ENCODE measurements at regions not wholly inside any gene's neighbourhood (a gene's known extent, or its start where the extent isn't known, plus 50 kb on each side); places are given as distances from the start of the nearest gene placed in this dataset.
A peak's percentile ranks its signal among the peaks of the same experiment; 100 is the strongest.
"Not testable (repeated sequence)": the region's sequence is repeated elsewhere in the genome, so short reads cannot be mapped to it uniquely, and the experiment has no call there.

GRCh38 chr5:155626592-155626991 lies 613.0 kb downstream of the KIF4B start:
- no peak for DNase-seq

DNA sequence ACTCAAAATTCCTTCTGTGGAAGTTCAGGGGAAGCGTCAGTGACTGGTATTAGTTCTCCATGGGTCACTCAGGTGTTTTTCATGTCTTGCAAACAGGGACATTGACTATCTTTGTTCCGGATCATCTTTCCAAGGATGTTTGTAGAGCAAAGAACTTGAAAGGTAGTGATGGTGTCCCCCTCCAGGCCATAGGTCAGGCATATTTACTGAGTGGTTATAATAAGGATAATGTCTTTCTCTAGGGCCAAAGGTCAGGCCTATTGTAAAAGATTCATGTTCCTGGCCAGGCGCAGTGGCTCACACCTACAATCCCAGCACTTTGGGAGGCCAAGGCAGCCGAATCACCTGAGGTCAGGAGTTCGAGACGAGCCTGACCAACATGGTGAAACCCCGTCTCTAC lies 614.8 kb downstream of the KIF4B start:
- no peak for DNase-seq

- no peak for DNase-seq
These were observed 616.0 kb downstream of the KIF4B start for GRCh38 chr5:155629597-155629996.

DNA sequence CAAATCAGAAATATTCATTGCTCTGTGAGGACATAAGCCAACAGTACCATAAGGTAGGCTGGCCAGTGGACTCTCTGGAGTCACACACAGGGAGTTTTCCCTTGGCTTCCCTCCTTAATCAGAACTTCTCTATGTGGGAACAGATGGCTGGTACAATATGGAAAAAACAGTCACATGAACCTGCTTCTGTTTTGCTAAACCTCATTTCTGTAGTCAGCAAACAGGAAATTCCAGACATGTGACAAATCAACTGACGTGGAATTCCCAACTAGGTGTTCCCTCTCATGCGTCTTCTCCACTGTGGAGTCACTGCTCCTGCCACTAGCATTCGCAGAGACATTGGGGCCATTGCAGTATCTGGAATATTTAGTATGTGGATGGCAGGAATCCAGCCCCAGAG lies 617.6 kb downstream of the KIF4B start:
- no peak for DNase-seq

DNA sequence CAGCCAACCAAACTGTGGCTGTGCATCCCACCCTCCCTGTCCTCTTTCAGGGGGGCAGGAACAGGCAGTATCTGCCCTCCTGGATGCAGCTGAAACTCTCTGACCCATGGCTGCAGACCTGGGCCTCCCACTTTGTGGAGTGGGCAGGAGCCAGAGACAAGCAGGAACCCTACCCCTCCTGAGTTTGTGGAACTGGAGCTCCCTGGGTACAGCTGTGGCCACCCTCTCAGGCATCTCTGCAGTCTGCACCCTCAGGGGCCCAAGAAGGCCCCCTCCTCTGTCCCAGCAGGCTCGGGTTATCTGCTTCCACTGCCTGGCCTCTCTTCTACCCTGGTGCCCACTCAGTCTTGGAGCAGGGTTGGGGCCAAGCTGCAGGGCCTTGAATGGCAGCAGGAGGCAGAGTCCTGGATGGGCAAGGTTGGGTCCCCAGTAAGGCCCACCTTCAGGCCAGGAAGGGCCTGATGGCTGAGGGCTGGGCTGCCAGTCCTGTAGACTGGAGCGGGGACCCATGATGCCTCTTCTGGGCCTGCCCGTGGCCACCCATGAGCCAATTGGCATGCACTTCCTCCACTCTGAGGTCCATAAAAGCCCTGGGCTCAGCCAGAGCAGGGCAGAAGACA lies 619.9 kb downstream of the KIF4B start:
- no peak for DNase-seq

DNA sequence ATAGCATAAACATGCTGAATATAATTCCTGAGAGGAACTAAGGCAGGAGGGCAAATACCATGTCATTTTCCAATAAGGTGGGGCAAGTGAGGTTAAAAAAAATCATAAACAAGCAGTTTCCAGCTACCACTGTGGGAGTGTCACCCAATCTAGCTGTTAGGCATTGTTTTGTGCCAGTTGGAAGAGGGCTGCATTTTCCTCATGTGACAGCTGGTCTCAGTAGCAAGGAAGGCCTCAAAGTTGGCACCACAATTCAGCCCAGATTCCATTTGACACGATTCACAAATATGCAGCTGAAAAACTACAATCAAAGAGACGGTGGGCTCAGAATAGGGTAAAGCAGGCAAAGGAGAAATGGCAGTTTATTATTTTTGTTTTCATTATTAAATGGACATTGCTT lies 636.1 kb downstream of the KIF4B start:
- DNase-seq = no peak

GRCh38 chr5:155655569-155655968 lies 642.0 kb downstream of the KIF4B start:
- no peak for DNase-seq

GRCh38 chr5:155661859-155662258 lies 648.3 kb downstream of the KIF4B start:
- DNase-seq = no peak

GRCh38 chr5:155665361-155665760 lies 651.8 kb downstream of the KIF4B start:
- DNase-seq = no peak

- DNase-seq = not testable (repeated sequence)
These were observed 655.0 kb upstream of the SGCD start for GRCh38 chr5:155672001-155672400.

- DNase-seq = no peak
These were observed 650.0 kb upstream of the SGCD start for GRCh38 chr5:155676967-155677366.

GRCh38 chr5:155678371-155678770 lies 648.6 kb upstream of the SGCD start:
- no peak for DNase-seq

- no peak for DNase-seq
These were observed 647.4 kb upstream of the SGCD start for GRCh38 chr5:155679530-155679929.

GRCh38 chr5:155684417-155684816 lies 642.5 kb upstream of the SGCD start:
- DNase-seq = no peak

DNA sequence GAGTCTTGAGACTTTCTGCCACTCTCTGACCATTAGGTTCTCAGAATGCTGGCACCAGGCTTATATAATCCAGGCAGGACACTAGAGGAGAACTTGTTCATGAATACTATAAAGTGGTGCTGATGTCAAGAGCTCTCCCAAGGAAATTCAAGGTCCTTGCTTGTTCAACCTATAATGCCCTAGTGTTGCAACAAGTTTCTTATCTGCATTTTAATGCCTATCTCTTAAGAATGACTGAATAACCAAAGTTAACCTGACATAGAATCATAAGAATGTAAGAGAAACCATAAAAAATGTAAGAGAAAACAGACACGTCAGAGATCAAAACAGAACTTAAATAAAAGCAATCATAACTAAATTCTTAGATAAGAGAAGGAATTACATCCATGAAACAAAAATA lies 640.8 kb upstream of the SGCD start:
- no peak for DNase-seq

GRCh38 chr5:155689406-155689805 lies 637.6 kb upstream of the SGCD start:
- no peak for DNase-seq

DNA sequence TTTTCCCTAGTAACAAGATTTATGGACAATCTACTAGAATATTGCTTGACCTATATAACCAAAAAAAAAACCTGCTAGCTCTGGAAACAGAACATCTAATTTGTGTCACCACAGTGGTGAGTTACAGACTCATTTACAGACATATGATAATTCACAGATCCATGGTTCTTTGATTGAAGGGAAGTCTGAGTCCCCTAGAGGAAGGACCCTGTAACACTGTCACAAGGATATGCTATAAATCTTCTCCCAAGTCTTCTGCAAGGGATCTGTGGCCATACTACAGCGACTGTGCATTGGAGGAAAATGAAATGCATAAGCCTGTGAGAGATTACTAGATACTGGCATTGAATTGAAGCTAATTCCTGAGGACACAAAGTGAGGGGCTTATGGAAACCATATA lies 630.6 kb upstream of the SGCD start:
- no peak for DNase-seq

GRCh38 chr5:155697236-155697635 lies 629.7 kb upstream of the SGCD start:
- no peak for DNase-seq

- no peak for DNase-seq
These were observed 627.6 kb upstream of the SGCD start for GRCh38 chr5:155699385-155699784.

GRCh38 chr5:155700333-155700732 lies 626.6 kb upstream of the SGCD start:
- no peak for DNase-seq

- DNase-seq = no peak
These were observed 615.1 kb upstream of the SGCD start for GRCh38 chr5:155711882-155712281.

DNA sequence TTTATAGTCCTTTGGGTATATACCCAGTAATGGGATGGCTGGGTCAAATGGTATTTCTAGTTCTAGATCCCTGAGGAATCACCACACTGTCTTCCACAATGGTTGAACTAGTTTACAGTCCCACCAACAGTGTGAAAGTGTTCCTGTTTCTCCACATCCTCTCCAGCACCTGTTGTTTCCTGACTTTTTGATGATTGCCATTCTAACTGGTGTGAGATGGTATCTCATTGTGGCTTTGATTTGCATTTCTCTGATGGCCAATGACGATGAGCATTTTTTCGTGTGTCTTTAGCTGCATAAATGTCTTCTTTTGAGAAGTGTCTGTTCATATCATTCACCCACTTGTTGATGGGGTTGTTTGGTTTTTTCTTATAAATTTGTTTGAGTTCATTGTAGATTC lies 612.5 kb upstream of the SGCD start:
- DNase-seq = not testable (repeated sequence)

DNA sequence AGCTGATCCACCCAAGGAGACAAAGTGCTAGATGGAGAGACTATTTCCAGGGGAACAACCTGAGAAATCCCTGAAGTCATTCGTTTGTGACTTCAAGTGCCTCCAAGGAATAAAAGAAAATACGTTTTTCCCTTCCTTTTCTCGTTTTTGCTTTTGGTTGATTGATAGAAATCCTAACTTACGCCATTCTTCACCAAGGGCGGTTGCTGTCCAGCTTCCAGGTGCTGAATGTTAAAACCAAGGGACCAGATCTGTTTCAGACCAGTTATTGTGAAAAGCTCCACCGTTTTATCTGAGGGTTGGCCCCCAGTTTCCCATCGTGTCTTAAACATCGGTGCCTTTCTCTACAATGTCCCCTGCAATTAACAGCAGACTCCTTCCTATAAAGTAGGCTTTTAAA lies 600.7 kb upstream of the SGCD start:
- no peak for DNase-seq

DNA sequence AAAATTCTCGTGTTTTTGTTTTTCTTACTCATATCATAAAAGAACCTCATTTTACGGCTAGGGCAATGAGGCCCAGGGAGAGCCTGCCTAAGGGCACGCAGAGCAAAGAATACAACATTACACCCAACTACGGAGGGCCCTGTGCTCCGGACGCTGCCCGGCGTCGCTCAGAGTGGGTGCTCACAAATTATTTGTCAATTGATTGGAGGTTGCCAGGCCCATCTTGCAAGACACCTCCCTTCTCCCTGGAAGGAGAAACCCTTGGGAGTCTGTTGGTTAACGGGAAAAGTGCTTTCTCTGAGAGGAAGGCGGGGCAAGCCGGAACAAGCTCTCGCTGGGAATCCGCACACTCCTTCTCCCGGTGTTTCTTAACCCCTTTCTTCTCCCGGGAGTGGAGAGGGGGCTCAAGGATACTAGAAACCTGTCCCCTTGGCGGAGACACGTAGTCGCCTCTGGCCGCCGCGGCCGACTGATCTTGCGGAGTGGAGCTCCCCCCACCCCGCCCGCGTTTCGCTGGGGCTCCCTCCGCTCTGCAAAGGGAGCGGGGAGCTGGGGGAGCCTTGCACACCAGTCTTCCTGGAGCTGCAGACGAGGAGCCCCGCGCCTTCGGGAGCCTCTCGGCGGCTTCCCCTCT lies 599.3 kb upstream of the SGCD start:
- peak; percentile 12 to 45 for DNase-seq
